Uterus (tissue), 2 donors: ENCODE measurements at regions not wholly inside any gene's neighbourhood (a gene's known extent, or its start where the extent isn't known, plus 50 kb on each side); places are given as distances from the start of the nearest gene placed in this dataset.

Experiments
- POLR2A ChIP-seq, 2 donors: fragments of 450-650 bp; IDR thresholded peaks; one replicate each; pipeline ENCODE4 v1.6.1; 2016; ENCODE audit warnings: antibody characterized with exemption in 2 of 2, mild to moderate bottlenecking in 1 of 2, moderate library complexity in 1 of 2
- TF ChIP-seq, protein P1 (sequence below), 4 experiments: fragments of 200-600 bp in 2 of 4; fragments of 450-650 bp in 2 of 4; sonication (generic) in 2 of 4; IDR thresholded peaks; one replicate each; pipeline ENCODE4 v1.5.1; 2016 to 2019; ENCODE audit warnings: antibody characterized with exemption in 4 of 4, mild to moderate bottlenecking in 2 of 4, moderate library complexity in 1 of 4

DNA sequence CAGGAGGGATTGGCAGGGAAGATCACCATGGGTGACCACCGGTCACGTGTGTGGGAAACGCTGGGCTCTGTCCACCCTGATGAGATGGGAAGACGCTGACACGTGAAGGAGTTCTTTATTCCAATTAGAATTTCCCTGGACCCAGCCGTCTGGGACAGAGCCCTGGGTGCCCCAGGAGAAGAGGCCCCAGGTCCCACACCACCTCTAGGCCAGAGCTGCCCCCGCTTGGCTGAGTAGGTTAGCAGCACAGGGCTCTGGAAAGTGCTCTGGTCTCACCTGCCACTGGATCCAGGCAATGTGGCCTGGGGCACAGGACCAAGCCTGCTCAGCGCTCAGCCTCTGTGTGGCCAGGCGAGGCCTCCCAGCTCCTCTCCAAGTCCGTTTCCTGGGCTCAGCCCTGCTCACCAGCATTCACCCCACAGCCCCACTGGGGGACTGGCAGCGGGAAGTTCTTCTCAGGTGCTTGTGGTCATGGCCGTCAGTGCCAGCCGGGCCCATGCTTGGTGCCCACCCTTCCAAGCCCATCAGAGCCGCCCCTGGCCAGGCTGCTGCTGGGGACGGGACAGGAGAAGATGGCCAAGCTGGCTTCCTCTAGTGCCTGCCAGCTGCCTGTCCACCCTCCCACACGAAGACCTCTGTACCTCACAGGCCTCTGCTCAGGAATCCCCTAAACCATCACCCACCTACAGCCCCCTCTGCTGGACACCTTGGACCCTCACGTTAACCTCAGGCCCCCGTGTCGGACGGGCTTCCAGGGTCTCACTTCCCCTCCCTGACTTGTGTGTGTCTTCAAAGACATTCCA lies 62.5 kb upstream of the FGF3 start:
- TF ChIP-seq, protein P1, sequence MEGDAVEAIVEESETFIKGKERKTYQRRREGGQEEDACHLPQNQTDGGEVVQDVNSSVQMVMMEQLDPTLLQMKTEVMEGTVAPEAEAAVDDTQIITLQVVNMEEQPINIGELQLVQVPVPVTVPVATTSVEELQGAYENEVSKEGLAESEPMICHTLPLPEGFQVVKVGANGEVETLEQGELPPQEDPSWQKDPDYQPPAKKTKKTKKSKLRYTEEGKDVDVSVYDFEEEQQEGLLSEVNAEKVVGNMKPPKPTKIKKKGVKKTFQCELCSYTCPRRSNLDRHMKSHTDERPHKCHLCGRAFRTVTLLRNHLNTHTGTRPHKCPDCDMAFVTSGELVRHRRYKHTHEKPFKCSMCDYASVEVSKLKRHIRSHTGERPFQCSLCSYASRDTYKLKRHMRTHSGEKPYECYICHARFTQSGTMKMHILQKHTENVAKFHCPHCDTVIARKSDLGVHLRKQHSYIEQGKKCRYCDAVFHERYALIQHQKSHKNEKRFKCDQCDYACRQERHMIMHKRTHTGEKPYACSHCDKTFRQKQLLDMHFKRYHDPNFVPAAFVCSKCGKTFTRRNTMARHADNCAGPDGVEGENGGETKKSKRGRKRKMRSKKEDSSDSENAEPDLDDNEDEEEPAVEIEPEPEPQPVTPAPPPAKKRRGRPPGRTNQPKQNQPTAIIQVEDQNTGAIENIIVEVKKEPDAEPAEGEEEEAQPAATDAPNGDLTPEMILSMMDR (IDR thresholded peaks at IDR 0.05) = no peak
- TF ChIP-seq POLR2A (IDR thresholded peaks at IDR 0.05) = no peak
